ENCODE measurements at regions not wholly inside any gene's neighbourhood (a gene's known extent, or its start where the extent isn't known, plus 50 kb on each side); places are given as distances from the start of the nearest gene placed in this dataset.

DNA sequence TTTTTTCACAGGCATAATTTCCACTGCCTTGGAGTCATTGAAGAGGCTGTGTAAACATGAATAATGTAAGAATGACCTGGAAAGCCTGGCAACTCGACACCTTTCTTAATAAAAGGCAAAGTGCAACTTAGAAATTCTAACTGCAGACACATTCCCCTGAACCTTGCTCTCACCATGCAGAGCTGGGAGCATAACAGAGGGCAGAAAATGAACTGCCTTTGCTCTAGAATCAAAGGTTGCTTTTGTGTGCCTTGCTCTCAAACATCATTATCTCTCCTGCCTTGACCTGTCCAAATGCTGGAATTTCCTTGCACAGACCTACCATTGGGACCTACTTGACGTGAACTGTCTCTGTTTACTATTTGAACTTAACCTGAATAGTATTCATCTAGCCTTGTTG lies 462.0 kb upstream of the ZNF462 start:
- DNase-seq: no peak
- H3K9me3 ChIP-seq: no peaks in the 10 kb centered on the region
- H3K36me3 ChIP-seq: no peaks in the 10 kb centered on the region
- intact Hi-C loops (cut with DNase I): no loop called here
- ATAC-seq: no peak
- H3K27me3 ChIP-seq (ENCODE audit: low read depth): no peaks in the 10 kb centered on the region
- H3K4me1 ChIP-seq: no peaks in the 10 kb centered on the region
- no peak overlapping the region for H3K27ac ChIP-seq
- TF ChIP-seq, protein P1, sequence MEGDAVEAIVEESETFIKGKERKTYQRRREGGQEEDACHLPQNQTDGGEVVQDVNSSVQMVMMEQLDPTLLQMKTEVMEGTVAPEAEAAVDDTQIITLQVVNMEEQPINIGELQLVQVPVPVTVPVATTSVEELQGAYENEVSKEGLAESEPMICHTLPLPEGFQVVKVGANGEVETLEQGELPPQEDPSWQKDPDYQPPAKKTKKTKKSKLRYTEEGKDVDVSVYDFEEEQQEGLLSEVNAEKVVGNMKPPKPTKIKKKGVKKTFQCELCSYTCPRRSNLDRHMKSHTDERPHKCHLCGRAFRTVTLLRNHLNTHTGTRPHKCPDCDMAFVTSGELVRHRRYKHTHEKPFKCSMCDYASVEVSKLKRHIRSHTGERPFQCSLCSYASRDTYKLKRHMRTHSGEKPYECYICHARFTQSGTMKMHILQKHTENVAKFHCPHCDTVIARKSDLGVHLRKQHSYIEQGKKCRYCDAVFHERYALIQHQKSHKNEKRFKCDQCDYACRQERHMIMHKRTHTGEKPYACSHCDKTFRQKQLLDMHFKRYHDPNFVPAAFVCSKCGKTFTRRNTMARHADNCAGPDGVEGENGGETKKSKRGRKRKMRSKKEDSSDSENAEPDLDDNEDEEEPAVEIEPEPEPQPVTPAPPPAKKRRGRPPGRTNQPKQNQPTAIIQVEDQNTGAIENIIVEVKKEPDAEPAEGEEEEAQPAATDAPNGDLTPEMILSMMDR (IDR thresholded peaks at IDR 0.05): no peak
- H3K4me3 ChIP-seq: no peak overlapping the region

DNA sequence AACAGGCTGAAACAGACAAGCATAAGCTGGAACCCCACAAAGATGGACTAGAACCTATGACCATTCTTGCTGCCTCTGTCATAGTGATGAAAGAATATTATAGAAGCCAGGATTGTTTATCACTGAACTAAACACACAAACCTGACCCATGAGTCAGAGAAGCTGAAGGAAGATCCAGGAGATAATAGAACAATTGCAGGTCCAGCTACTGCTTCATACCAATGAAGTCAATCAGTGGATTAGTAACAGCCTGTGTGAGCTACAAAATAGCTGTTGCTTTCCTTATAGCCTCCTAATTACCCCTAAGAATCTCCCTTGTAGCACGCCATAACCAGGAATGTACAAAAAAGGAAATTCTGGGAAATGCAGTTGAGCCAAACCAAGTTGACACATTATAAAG lies 459.9 kb upstream of the ZNF462 start:
- ATAC-seq: no peak
- Histone ChIP-seq H3K27ac (no peak overlapping the region), H3K4me3 (no peak overlapping the region), H3K27me3 (ENCODE audit: low read depth) (no peaks in the 10 kb centered on the region), H3K9me3 (no peaks in the 10 kb centered on the region), H3K4me1 (no peaks in the 10 kb centered on the region), H3K36me3 (no peaks in the 10 kb centered on the region)
- intact Hi-C loops (cut with DNase I): no loop called here
- no peak for DNase-seq
- TF ChIP-seq, protein P1 (IDR thresholded peaks at IDR 0.05): no peak

DNA sequence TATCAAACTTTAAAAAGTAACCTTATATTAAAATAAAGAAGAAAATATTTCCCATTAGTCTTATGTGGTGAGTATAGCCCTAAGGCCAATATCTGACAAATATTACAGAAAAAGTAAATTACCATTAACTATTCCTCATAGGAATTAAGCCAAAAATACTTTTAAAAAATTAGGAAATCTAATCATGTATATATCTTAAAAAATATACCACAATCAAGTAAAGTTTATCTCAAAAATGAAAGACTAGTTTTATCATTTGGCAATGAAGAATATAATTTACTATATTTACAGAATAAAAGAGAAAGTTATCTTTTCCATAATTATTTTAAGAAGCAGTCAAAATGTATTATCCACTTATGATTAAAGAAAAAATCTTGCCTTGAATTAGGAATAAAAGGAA lies 458.8 kb upstream of the ZNF462 start:
- Histone ChIP-seq H3K27ac (no peak overlapping the region), H3K4me1 (no peaks in the 10 kb centered on the region), H3K4me3 (no peak overlapping the region), H3K9me3 (no peaks in the 10 kb centered on the region), H3K36me3 (no peaks in the 10 kb centered on the region), H3K27me3 (ENCODE audit: low read depth) (no peaks in the 10 kb centered on the region)
- ATAC-seq: no peak
- DNase-seq: no peak
- intact Hi-C loops (cut with DNase I): no loop called here
- TF ChIP-seq, protein P1 (IDR thresholded peaks at IDR 0.05): no peak

GRCh38 chr9:106405871-106406435 lies 457.0 kb upstream of the ZNF462 start:
- no peak overlapping the region for H3K27ac ChIP-seq
- no peaks in the 10 kb centered on the region for H3K4me1 ChIP-seq
- no peaks in the 10 kb centered on the region for H3K27me3 ChIP-seq (ENCODE audit: low read depth)
- TF ChIP-seq, protein P1 (IDR thresholded peaks at IDR 0.05): no peak
- H3K36me3 ChIP-seq: no peaks in the 10 kb centered on the region
- intact Hi-C loops (cut with DNase I): no loop called here
- no peaks in the 10 kb centered on the region for H3K9me3 ChIP-seq
- no peak for ATAC-seq
- no peak overlapping the region for H3K4me3 ChIP-seq
- DNase-seq: no peak

GRCh38 chr9:106414042-106414441 lies 448.9 kb upstream of the ZNF462 start:
- no peak for DNase-seq
- no peak overlapping the region for H3K27ac ChIP-seq
- no peak for ATAC-seq
- H3K4me3 ChIP-seq: no peak overlapping the region
- H3K9me3 ChIP-seq: no peaks in the 10 kb centered on the region
- H3K27me3 ChIP-seq (ENCODE audit: low read depth): no peaks in the 10 kb centered on the region
- no peaks in the 10 kb centered on the region for H3K4me1 ChIP-seq
- TF ChIP-seq, protein P1 (IDR thresholded peaks at IDR 0.05): no peak
- intact Hi-C loops (cut with DNase I): no loop called here
- H3K36me3 ChIP-seq: no peaks in the 10 kb centered on the region

DNA sequence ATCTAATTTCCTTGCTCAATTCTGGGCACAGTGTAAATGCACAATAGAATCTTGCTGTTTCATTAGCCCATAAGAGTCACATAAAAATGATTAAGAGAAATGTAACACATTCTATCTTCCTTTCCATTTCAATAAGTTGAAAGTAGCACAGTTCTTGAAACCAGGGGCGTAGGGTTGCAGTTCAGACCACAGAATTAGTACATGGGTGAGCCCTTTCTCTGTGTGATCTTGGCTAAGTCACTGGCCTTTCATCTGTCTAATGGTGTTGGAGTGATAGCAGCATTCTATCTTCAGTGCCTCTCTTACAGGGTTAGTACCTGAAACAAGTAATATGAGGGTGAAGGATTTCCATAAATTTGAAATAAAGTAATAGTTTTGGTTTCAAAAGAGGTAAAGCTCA lies 445.3 kb upstream of the ZNF462 start:
- no peak for ATAC-seq
- Histone ChIP-seq H3K9me3 (no peaks in the 10 kb centered on the region), H3K27ac (no peak overlapping the region), H3K4me1 (no peaks in the 10 kb centered on the region), H3K36me3 (no peaks in the 10 kb centered on the region), H3K27me3 (ENCODE audit: low read depth) (no peaks in the 10 kb centered on the region), H3K4me3 (no peak overlapping the region)
- TF ChIP-seq, protein P1 (IDR thresholded peaks at IDR 0.05): no peak
- no peak for DNase-seq
- intact Hi-C loops (cut with DNase I): no loop called here
